ENCODE measurements at regions not wholly inside any gene's neighbourhood (a gene's known extent, or its start where the extent isn't known, plus 50 kb on each side); places are given as distances from the start of the nearest gene placed in this dataset.

DNA sequence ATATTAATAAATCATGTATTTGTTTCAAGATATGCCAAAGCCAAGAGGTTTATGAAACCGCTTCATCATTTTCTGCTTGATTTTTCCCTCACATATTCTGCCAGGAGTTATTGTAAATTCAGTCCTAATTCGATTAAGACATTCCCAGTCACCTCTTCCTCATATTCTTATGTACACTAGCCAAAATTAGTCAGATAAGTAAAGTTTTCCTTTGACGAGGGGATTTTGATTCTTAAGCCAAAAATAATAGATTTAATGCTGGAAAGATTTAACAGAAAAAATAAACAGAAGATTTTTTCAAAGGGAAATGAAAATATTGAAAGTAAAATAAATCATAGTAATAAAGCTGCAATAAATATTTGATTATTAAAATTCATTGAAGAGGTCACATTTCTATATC lies 51.0 kb upstream of the VEGFC start:
- DNase-seq = no peak

- DNase-seq = no peak
Observed at GRCh38 chr4:176844448-176844847, 51.7 kb upstream of the VEGFC start.

- DNase-seq = no peak
Observed at GRCh38 chr4:176845636-176846035, 52.9 kb upstream of the VEGFC start.

- no peak for DNase-seq
Observed at GRCh38 chr4:176849076-176849475, 56.4 kb upstream of the VEGFC start.

GRCh38 chr4:176850436-176850835 lies 57.7 kb upstream of the VEGFC start:
- no peak for DNase-seq

DNA sequence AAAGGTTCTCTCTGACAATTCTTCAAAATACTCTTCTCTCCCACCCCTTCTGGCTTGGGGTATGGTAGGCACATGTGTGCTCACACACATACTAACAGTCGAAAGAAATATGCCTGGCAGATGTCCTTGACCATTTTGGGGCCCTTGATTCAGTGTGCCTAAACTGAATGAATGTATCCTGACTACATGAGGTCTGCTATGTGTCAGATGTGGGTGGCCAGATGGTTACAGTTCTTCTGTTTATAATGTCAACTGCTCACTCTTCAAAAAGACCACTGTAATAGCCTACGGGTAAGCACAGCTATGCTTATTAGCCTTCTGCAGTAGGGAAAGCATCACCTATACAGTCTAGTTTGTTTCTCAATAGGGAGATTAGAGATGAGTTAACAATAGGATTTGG lies 63.7 kb upstream of the VEGFC start:
- no peak for DNase-seq

- no peak for DNase-seq
Observed at GRCh38 chr4:176858839-176859238, 66.1 kb upstream of the VEGFC start.

GRCh38 chr4:176864238-176864637 lies 71.5 kb upstream of the VEGFC start:
- DNase-seq = no peak

GRCh38 chr4:176868676-176869075 lies 76.0 kb upstream of the VEGFC start:
- DNase-seq = no peak

DNA sequence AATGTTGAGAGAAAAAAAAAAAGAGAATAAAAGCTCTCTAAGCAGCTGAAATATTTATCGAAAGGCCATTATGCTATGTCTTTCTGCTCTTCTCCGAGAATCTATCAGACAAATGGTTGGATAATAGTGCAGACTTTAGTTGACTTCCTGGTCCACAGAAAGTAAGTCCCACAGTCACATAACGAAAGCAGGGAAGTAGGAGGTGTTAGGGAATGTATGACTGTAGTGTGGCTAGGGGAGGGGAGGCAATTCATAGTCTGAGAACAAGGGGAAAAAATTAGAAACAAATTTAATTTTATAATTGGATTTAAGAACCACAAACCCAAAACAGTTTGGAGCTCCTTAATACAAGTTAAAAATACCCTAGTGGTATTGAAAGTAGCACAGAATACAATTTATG lies 79.7 kb upstream of the VEGFC start:
- no peak for DNase-seq

DNA sequence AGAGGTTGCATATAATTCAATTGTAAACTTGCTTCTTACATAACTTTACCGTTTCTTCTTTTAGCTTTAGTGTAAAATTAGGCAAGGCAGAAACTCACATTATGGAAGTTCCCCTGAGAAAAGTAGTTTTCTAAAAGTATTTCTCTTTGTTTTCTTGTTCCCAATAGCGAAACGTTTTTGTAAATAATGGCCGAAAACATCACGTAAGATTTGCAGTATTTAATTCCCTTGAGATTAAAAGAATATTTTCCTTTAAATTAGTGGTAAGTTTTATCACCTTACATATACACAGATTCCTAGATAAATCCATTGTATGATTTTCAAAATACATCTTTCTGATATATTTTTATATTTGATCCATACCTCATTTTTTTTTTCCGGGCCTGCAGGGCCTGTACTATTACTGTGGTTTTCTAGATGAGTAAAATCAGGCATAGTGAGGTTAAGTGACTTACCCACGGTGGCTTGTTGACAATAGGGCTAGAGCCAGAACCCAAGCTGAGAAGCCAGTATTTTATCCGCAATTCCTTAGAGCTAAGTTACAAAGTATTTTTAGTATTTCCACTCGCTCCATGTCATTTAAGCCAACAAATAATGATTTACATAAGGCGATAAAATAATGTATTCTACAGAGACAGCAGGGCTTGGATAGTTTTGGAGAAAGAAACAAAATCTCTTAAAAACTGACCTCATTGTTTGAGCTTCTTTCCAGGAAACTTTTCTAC lies 82.2 kb upstream of the VEGFC start:
- DNase-seq = no peak

GRCh38 chr4:176875446-176875930 lies 82.8 kb upstream of the VEGFC start:
- DNase-seq = no peak

- no peak for DNase-seq
Observed at GRCh38 chr4:176879380-176880116, 86.8 kb upstream of the VEGFC start.

- no peak for DNase-seq
Observed at GRCh38 chr4:176882206-176882605, 89.5 kb upstream of the VEGFC start.

DNA sequence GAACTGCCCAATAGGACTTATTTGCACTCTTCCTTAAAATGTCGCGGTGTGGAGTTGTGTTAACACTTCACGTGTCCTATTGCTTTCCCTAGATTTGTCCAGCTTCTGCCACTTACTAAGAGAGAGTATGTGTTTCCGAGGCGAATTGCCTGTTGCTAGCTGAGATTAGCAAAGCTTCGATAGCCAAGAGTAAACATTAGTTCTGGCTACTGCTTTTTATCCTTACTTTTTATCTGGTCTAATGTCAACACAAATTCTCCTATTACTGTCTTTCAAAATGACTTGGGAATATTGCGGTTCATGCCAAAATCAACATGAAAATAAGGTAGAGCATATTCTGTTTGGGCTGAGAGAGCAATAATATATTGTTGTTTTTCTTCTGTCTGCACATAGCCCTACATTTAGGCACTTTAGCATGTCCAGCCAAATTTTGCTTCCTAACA lies 90.4 kb upstream of the VEGFC start:
- no peak for DNase-seq

DNA sequence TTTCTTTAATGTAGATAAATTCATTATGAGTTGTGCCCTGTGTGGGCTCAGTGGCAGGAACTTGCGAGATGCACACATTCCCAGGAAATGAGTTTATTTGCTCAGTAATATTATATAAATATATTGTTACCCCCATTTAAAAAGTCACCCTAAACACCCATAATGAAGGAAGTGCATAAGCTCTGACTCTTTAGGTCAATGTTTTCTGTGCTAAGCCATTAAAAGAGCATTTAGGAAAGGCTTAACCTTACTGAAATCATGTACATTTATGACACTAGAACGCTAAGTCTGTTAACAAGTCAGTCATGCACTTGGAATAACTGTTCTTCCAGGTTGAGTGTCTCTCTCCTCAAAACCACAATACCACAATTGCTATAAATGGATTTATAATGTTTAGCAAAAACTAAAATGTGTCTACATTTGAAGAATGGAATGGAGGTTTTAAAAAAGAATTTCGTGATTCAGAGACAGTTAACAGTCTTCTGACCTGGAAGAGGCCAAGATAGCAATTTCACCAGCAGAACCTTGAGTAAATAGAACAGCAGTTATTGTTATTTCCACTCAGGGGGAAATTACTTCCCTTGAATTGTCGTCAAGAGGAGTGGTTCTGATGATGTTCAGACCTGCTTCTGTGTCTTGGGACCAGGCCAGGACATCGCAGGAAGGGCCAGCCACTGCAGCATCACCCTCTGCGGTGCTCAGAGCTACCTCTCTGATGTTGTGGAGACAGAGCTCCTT lies 91.1 kb upstream of the VEGFC start:
- DNase-seq = no peak

DNA sequence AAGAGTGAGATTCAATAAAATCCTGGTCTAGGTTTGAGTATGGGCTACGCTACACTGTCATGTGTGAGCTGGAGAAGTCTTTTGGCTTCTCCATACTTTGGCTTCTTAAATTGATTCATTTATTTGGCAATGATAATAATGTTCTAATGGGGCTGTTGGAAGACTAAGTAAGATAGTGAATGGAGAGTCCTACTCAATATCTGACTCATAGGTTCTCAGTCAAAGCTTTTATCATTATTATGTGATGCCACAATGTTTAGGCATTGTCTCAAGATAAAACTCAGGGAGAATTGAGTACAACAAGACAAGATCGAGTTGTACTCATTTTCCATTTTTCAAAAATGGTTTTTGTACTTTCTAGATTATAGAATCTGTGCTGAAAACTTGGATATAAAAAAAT lies 92.5 kb upstream of the VEGFC start:
- DNase-seq = no peak

DNA sequence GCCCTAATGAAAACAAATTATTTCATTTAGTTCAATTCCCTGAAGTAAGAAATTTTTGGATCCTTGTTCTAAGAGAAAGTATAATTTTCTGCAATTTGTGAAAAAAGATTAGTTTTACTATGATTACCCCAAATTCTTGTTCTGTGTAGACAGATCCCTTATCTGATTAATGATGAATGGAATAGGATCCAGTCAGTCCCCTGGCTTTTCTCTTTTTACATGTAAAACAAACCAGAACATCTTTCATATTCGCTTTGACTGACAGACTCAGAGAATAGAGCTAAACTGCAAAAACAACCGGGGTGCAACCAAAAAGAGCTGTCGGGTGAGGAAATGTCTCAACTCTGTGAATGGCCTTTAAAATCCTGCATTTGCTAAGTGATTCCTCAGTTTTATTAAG lies 93.4 kb upstream of the VEGFC start:
- DNase-seq = no peak

- no peak for DNase-seq
Observed at GRCh38 chr4:176889776-176890175, 97.1 kb upstream of the VEGFC start.

DNA sequence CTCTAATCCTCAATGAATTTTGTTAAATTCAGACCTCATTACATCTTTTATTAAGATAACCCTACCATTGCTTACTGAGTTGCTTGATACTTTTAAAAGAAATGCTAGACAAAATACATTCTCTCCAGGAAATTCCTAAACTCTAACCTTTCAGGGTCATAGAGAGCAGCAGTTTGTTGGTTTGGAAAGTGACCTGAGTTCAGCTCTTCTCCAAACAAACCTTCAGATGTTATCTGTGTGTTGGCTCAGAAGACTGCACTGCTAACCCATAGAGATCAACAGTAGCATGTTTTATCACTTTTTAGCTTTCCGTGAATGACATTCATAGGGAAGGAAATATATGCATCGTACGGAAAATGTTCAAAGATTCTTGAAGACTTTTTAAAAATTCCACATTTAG lies 101.8 kb upstream of the VEGFC start:
- DNase-seq = no peak

DNA sequence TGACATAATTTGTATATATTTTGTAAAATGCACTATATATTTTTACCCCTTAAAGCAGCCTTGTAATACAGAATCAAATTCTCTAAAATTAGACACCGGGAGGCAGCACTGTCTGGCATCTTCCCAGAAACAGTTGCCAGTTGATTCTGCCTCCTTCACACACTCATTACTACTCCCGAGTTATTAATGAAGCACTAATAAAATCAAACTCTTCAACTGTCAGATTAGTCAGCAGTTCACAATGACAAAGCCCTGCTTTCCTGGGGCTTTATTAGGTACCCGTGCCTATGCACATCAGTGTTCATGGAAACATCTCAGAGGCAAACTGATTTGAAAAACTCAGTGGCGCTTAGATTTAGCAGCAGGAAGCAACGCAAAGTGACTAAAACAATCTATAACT lies 103.5 kb upstream of the VEGFC start:
- no peak for DNase-seq

DNA sequence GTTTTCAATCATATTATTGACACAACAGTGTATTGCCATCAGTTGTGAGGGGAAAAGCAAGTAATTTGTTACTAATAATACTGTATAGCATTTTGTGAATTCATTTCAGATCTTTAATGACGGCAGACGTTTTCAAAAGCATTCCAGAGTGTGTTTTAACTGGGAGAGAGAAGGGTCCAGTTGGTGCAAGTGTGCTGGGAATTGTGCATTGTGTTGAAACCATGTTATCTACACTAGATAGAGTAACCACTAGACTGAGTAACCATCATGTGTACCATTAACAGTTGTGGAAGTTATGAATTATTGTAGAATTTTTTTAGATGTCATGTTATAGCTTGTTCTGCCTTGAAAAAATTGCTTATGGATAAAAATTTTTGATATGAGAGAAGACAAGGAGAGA lies 104.5 kb upstream of the VEGFC start:
- no peak for DNase-seq

DNA sequence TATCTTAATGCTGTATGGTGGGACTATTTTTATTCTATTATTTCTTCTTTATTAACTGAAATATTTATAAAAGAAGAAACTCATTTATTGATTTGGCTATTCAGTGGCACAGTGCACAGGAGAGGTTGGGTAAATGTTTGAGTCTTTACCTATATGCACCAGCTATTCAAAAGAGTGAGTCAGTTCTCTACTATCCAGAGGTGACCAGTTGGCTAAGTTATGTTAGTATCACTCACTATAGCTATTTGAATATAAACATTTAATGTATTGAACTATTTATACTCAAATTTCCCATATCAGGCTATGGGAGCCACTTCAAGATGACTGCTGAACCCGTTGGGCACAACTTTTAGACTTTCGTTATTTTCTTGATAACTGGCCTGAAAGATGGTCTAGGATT lies 106.1 kb upstream of the VEGFC start:
- no peak for DNase-seq
